HEK293 (cell line): ENCODE measurements at regions not wholly inside any gene's neighbourhood (a gene's known extent, or its start where the extent isn't known, plus 50 kb on each side); places are given as distances from the start of the nearest gene placed in this dataset.

Source experiments
- CTCF ChIA-PET: fragments of 350-600 bp; formaldehyde crosslinking; extraction: SDS; loops from one replicate; lab custom pipeline; 2021; ENCODE audit warnings: antibody characterized with exemption; lab: Yijun Ruan, JAX
- POLR2A ChIA-PET: fragments of 300-600 bp; formaldehyde crosslinking; extraction: SDS; loops from one replicate; lab custom pipeline; 2020; ENCODE audit warnings: antibody characterized with exemption, inconsistent platforms; lab: Yijun Ruan, JAX
- H3K27ac ChIP-seq: fragments of 200-500 bp; sonication (Bioruptor generic); 2 replicates; pipeline ENCODE4 v1.5.1; 2014; ENCODE audit warnings: low read depth, low read length, control low read depth, inconsistent platforms; ENCODE audit errors: extremely low read depth
- H3K36me3 ChIP-seq, 2 experiments: fragments of 200-500 bp in 1 of 2; sonication (Bioruptor generic) in 1 of 2; 1 replicate in 1 of 2; 2 replicates in 1 of 2; pipeline ENCODE4 v1.5.1; 2014 to 2017; ENCODE audit warnings: inconsistent platforms in 2 of 2, low read length in 2 of 2; ENCODE audit not compliant: control insufficient read depth in 2 of 2, insufficient read depth in 1 of 2
- H3K4me1 ChIP-seq: fragments of 200-500 bp; sonication (Bioruptor generic); 2 replicates; pipeline ENCODE4 v1.5.1; 2014; ENCODE audit warnings: mild to moderate bottlenecking, low read length, inconsistent platforms; ENCODE audit not compliant: control insufficient read depth, insufficient read depth
- H3K4me3 ChIP-seq: 2 replicates; pipeline ENCODE4 v1.5.1; 2011; ENCODE audit warnings: low read depth, mild to moderate bottlenecking, control low read depth, low read length, moderate library complexity
- H3K9me3 ChIP-seq: fragments of 200-500 bp; sonication (Bioruptor generic); 2 replicates; pipeline ENCODE4 v1.5.1; 2014; ENCODE audit warnings: low read depth, low read length, inconsistent platforms; ENCODE audit not compliant: control insufficient read depth, insufficient read depth
- GFI1B ChIP-seq: fragments of 450-650 bp; formaldehyde crosslinking; IDR thresholded peaks from 2 replicates; pipeline ENCODE4 v1.5.1; 2016; ENCODE audit warnings: missing biosample characterization, missing genetic modification characterization
- HOXC10 ChIP-seq: sonication (generic); formaldehyde crosslinking; IDR thresholded peaks from 2 replicates; pipeline ENCODE4 v1.8.1; 2023; ENCODE audit warnings: mild to moderate bottlenecking, missing genetic modification reagents
- MYNN ChIP-seq: fragments of 450-650 bp; formaldehyde crosslinking; IDR thresholded peaks from 2 replicates; pipeline ENCODE4 v1.5.1; 2016; ENCODE audit warnings: missing biosample characterization, missing genetic modification characterization, borderline replicate concordance
- OSR2 ChIP-seq: fragments of 450-650 bp; formaldehyde crosslinking; IDR thresholded peaks from 2 replicates; pipeline ENCODE4 v1.5.1; 2016; ENCODE audit warnings: missing biosample characterization, missing genetic modification characterization
- ZFP3 ChIP-seq: fragments of 450-650 bp; formaldehyde crosslinking; IDR thresholded peaks from 2 replicates; pipeline ENCODE4 v1.5.1; 2016; ENCODE audit warnings: low read depth, missing biosample characterization, missing genetic modification characterization
- ZNF133 ChIP-seq: fragments of 450-650 bp; formaldehyde crosslinking; IDR thresholded peaks from 2 replicates; pipeline ENCODE4 v1.5.1; 2016; ENCODE audit warnings: missing biosample characterization, missing genetic modification characterization
- ZNF248 ChIP-seq: fragments of 450-650 bp; formaldehyde crosslinking; IDR thresholded peaks from 2 replicates; pipeline ENCODE4 v1.5.1; 2017; ENCODE audit warnings: missing biosample characterization, missing genetic modification characterization
- ZNF274 ChIP-seq, 2 experiments: fragments of 200-500 bp in 1 of 2; fragments of 450-650 bp in 1 of 2; sonication (Bioruptor generic) in 1 of 2; formaldehyde crosslinking in 1 of 2; IDR thresholded peaks; 2 replicates each; pipeline versions ENCODE4 v1.5.1 to v1.6.1; 2014 to 2016; ENCODE audit warnings: borderline replicate concordance in 1 of 2, inconsistent platforms in 1 of 2, low read length in 1 of 2, missing biosample characterization in 1 of 2, missing genetic modification characterization in 1 of 2
- ZNF311 ChIP-seq: fragments of 450-650 bp; formaldehyde crosslinking; IDR thresholded peaks from 2 replicates; pipeline ENCODE4 v1.5.1; 2017; ENCODE audit warnings: missing biosample characterization, missing genetic modification characterization, borderline replicate concordance
- ZNF404 ChIP-seq: fragments of 450-650 bp; formaldehyde crosslinking; IDR thresholded peaks from 2 replicates; pipeline ENCODE4 v1.5.1; 2017; ENCODE audit warnings: missing biosample characterization, missing genetic modification characterization
- ZNF670 ChIP-seq: fragments of 450-650 bp; formaldehyde crosslinking; IDR thresholded peaks from 2 replicates; pipeline ENCODE4 v1.5.1; 2016; ENCODE audit warnings: missing biosample characterization, missing genetic modification characterization, low read depth
- ZNF707 ChIP-seq: fragments of 450-650 bp; formaldehyde crosslinking; IDR thresholded peaks from 2 replicates; pipeline ENCODE4 v1.5.1; 2016; ENCODE audit warnings: missing biosample characterization, missing genetic modification characterization
- TF ChIP-seq, protein P1 (sequence below): fragments of 450-650 bp; formaldehyde crosslinking; IDR thresholded peaks from 2 replicates; pipeline ENCODE4 v1.5.1; 2017; ENCODE audit warnings: missing biosample characterization, mild to moderate bottlenecking, missing genetic modification characterization, moderate library complexity
- TF ChIP-seq, protein P2 (sequence below): IDR thresholded peaks from 2 replicates; pipeline ENCODE4 v1.6.1; 2011; ENCODE audit warnings: mild to moderate bottlenecking, low read depth, low read length, borderline replicate concordance
- TF ChIP-seq, protein P3 (sequence below): fragments of 450-650 bp; formaldehyde crosslinking; IDR thresholded peaks from 2 replicates; pipeline ENCODE4 v1.5.1; 2016; ENCODE audit warnings: missing biosample characterization, missing genetic modification characterization
- TF ChIP-seq, protein P4 (sequence below): fragments of 450-650 bp; formaldehyde crosslinking; IDR thresholded peaks from 2 replicates; pipeline ENCODE4 v1.5.1; 2016; ENCODE audit warnings: missing biosample characterization, missing genetic modification characterization
- TF ChIP-seq, protein P5 (sequence below): fragments of 450-650 bp; IDR thresholded peaks from 2 replicates; pipeline ENCODE4 v1.5.1; 2018; ENCODE audit warnings: missing biosample characterization, mild to moderate bottlenecking, missing genetic modification characterization
- TF ChIP-seq, protein P6 (sequence below): fragments of 450-650 bp; IDR thresholded peaks from 2 replicates; pipeline ENCODE4 v1.5.1; 2018; ENCODE audit warnings: missing biosample characterization, missing genetic modification characterization
- TF ChIP-seq, protein P7 (sequence below): fragments of 450-650 bp; formaldehyde crosslinking; IDR thresholded peaks from 2 replicates; pipeline ENCODE4; 2016; ENCODE audit warnings: missing biosample characterization, missing genetic modification characterization

DNA sequence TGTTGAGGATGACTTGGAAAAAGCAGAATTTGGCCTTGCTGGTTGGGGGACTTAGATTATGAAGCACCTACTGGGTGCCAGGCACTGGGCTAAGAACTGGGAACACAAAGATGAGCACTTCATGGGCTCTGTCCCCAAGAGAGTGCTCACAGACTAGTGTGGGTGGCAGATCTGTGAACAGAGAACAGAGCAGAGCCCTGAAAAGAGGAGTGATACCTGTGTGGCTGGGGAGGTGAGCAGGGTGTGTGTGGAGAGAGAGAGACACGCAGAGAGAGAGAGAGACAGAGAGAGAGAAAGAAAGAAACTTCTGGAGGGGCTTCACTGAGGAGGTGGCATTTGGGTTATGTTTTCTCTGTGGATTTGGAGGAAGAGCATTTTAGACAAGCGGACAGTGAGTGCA lies 61.1 kb upstream of the PPP2R5A start:
- Histone ChIP-seq H3K36me3 (no peaks in the 10 kb centered on the region), H3K27ac (no peak overlapping the region), H3K4me3 (no peak overlapping the region), H3K4me1 (peaks cover 3% of the 10 kb centered on the region; the same call in 1 of the 2 replicates), H3K9me3 (no peaks in the 10 kb centered on the region)
- ChIA-PET CTCF (no interaction called here), POLR2A (no interaction called here)
- TF ChIP-seq ZNF404 (tag by site-specific recombination): no peak
- TF ChIP-seq MYNN (tag by site-specific recombination): no peak
- TF ChIP-seq ZNF274 (IDR thresholded peaks at IDR 0.05; ENCODE audit: low read length): no peak
- no peak for TF ChIP-seq ZNF274 (tag by site-specific recombination; IDR thresholded peaks at IDR 0.05; ENCODE audit: borderline replicate concordance)
- TF ChIP-seq, protein P1, sequence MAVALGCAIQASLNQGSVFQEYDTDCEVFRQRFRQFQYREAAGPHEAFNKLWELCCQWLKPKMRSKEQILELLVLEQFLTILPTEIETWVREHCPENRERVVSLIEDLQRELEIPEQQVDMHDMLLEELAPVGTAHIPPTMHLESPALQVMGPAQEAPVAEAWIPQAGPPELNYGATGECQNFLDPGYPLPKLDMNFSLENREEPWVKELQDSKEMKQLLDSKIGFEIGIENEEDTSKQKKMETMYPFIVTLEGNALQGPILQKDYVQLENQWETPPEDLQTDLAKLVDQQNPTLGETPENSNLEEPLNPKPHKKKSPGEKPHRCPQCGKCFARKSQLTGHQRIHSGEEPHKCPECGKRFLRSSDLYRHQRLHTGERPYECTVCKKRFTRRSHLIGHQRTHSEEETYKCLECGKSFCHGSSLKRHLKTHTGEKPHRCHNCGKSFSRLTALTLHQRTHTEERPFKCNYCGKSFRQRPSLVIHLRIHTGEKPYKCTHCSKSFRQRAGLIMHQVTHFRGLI (tag by site-specific recombination): no peak
- TF ChIP-seq, protein P2, sequence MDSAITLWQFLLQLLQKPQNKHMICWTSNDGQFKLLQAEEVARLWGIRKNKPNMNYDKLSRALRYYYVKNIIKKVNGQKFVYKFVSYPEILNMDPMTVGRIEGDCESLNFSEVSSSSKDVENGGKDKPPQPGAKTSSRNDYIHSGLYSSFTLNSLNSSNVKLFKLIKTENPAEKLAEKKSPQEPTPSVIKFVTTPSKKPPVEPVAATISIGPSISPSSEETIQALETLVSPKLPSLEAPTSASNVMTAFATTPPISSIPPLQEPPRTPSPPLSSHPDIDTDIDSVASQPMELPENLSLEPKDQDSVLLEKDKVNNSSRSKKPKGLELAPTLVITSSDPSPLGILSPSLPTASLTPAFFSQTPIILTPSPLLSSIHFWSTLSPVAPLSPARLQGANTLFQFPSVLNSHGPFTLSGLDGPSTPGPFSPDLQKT: no peak
- no peak for TF ChIP-seq ZNF670 (tag by site-specific recombination)
- TF ChIP-seq, protein P3, sequence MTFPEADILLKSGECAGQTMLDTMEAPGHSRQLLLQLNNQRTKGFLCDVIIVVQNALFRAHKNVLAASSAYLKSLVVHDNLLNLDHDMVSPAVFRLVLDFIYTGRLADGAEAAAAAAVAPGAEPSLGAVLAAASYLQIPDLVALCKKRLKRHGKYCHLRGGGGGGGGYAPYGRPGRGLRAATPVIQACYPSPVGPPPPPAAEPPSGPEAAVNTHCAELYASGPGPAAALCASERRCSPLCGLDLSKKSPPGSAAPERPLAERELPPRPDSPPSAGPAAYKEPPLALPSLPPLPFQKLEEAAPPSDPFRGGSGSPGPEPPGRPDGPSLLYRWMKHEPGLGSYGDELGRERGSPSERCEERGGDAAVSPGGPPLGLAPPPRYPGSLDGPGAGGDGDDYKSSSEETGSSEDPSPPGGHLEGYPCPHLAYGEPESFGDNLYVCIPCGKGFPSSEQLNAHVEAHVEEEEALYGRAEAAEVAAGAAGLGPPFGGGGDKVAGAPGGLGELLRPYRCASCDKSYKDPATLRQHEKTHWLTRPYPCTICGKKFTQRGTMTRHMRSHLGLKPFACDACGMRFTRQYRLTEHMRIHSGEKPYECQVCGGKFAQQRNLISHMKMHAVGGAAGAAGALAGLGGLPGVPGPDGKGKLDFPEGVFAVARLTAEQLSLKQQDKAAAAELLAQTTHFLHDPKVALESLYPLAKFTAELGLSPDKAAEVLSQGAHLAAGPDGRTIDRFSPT (tag by site-specific recombination): no peak
- no peak for TF ChIP-seq HOXC10 (CRISPR knock-in tag)
- no peak for TF ChIP-seq GFI1B (tag by site-specific recombination)
- TF ChIP-seq OSR2: no peak
- TF ChIP-seq, protein P4, sequence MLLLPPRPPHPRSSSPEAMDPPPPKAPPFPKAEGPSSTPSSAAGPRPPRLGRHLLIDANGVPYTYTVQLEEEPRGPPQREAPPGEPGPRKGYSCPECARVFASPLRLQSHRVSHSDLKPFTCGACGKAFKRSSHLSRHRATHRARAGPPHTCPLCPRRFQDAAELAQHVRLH (tag by site-specific recombination): no peak
- no peak for TF ChIP-seq ZNF133 (tag by site-specific recombination)
- TF ChIP-seq ZNF707 (tag by site-specific recombination): no peak
- no peak for TF ChIP-seq ZNF311
- no peak for TF ChIP-seq ZFP3 (tag by site-specific recombination)
- TF ChIP-seq, protein P5, sequence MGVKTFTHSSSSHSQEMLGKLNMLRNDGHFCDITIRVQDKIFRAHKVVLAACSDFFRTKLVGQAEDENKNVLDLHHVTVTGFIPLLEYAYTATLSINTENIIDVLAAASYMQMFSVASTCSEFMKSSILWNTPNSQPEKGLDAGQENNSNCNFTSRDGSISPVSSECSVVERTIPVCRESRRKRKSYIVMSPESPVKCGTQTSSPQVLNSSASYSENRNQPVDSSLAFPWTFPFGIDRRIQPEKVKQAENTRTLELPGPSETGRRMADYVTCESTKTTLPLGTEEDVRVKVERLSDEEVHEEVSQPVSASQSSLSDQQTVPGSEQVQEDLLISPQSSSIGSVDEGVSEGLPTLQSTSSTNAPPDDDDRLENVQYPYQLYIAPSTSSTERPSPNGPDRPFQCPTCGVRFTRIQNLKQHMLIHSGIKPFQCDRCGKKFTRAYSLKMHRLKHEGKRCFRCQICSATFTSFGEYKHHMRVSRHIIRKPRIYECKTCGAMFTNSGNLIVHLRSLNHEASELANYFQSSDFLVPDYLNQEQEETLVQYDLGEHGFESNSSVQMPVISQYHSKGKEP (tag by site-specific recombination): no peak
- TF ChIP-seq, protein P6, sequence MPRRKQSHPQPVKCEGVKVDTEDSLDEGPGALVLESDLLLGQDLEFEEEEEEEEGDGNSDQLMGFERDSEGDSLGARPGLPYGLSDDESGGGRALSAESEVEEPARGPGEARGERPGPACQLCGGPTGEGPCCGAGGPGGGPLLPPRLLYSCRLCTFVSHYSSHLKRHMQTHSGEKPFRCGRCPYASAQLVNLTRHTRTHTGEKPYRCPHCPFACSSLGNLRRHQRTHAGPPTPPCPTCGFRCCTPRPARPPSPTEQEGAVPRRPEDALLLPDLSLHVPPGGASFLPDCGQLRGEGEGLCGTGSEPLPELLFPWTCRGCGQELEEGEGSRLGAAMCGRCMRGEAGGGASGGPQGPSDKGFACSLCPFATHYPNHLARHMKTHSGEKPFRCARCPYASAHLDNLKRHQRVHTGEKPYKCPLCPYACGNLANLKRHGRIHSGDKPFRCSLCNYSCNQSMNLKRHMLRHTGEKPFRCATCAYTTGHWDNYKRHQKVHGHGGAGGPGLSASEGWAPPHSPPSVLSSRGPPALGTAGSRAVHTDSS (tag by site-specific recombination): no peak
- TF ChIP-seq ZNF248: no peak
- TF ChIP-seq, protein P7, sequence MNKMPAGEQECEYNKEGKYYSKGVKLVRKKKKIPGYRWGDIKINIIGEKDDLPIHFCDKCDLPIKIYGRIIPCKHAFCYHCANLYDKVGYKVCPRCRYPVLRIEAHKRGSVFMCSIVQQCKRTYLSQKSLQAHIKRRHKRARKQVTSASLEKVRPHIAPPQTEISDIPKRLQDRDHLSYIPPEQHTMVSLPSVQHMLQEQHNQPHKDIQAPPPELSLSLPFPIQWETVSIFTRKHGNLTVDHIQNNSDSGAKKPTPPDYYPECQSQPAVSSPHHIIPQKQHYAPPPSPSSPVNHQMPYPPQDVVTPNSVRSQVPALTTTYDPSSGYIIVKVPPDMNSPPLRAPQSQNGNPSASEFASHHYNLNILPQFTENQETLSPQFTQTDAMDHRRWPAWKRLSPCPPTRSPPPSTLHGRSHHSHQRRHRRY (tag by site-specific recombination): no peak
